GM06990 (cell line): ENCODE measurements at regions not wholly inside any gene's neighbourhood (a gene's known extent, or its start where the extent isn't known, plus 50 kb on each side); places are given as distances from the start of the nearest gene placed in this dataset.

Source experiments
- DNase-seq: peaks from one replicate; pipeline ENCODE4 v3.0.0-alpha.2; 2011; ENCODE audit not compliant: insufficient read length; ENCODE audit errors: extremely low read depth
- H3K27me3 ChIP-seq: replicated peaks from 2 replicates; pipeline ENCODE4 v1.6.0; 2011; ENCODE audit warnings: low read length; ENCODE audit not compliant: control insufficient read depth, insufficient read depth
- H3K36me3 ChIP-seq: 2 replicates; pipeline ENCODE4 v1.5.1; 2011; ENCODE audit warnings: low read length; ENCODE audit not compliant: control insufficient read depth, insufficient read depth
- H3K4me3 ChIP-seq: replicated peaks from 2 replicates; pipeline ENCODE4 v1.5.1; 2011; ENCODE audit warnings: low read depth, mild to moderate bottlenecking, control low read depth, low read length
- CTCF ChIP-seq: IDR thresholded peaks from 2 replicates; pipeline ENCODE4 v1.5.1; 2011; ENCODE audit warnings: low read length, control low read depth, mild to moderate bottlenecking, inconsistent platforms; ENCODE audit not compliant: insufficient read depth, poor library complexity, severe bottlenecking

GRCh38 chrX:98111684-98112083 is 1228.0 kb downstream of the RPA4 start:
- no peak for DNase-seq
- Histone ChIP-seq H3K4me3 (no peak overlapping the region), H3K27me3 (no peaks in the 10 kb centered on the region), H3K36me3 (no peaks in the 10 kb centered on the region)
- TF ChIP-seq CTCF: no peak

GRCh38 chrX:98114021-98114420 is 1230.3 kb downstream of the RPA4 start:
- H3K4me3 ChIP-seq: no peak overlapping the region
- DNase-seq: no peak
- no peaks in the 10 kb centered on the region for H3K27me3 ChIP-seq
- TF ChIP-seq CTCF: no peak
- no peaks in the 10 kb centered on the region for H3K36me3 ChIP-seq

- H3K27me3 ChIP-seq: no peaks in the 10 kb centered on the region
- H3K4me3 ChIP-seq: no peak overlapping the region
- TF ChIP-seq CTCF: no peak
- no peaks in the 10 kb centered on the region for H3K36me3 ChIP-seq
- no peak for DNase-seq
Measured at GRCh38 chrX:98141466-98141865, 1257.8 kb downstream of the RPA4 start.

- H3K4me3 ChIP-seq: no peak overlapping the region
- no peak for DNase-seq
- H3K36me3 ChIP-seq: no peaks in the 10 kb centered on the region
- H3K27me3 ChIP-seq: no peaks in the 10 kb centered on the region
- TF ChIP-seq CTCF: no peak
Measured at GRCh38 chrX:98191003-98191402, 1307.3 kb downstream of the RPA4 start.

GRCh38 chrX:98194036-98194435 is 1310.3 kb downstream of the RPA4 start:
- Histone ChIP-seq H3K4me3 (no peak overlapping the region), H3K36me3 (no peaks in the 10 kb centered on the region), H3K27me3 (no peaks in the 10 kb centered on the region)
- TF ChIP-seq CTCF: no peak
- DNase-seq: no peak

GRCh38 chrX:98203800-98204199 is 1320.1 kb downstream of the RPA4 start:
- H3K27me3 ChIP-seq: no peaks in the 10 kb centered on the region
- no peak for DNase-seq

More at GRCh38 chrX:98203800-98204199, 1320.1 kb downstream of the RPA4 start:
- Histone ChIP-seq H3K36me3 (no peaks in the 10 kb centered on the region), H3K4me3 (no peak overlapping the region)
- TF ChIP-seq CTCF: no peak
